DMS114 treated with DMSO at 0.1 percent for 48 hours (cell line): ENCODE measurements at regions not wholly inside any gene's neighbourhood (a gene's known extent, or its start where the extent isn't known, plus 50 kb on each side); places are given as distances from the start of the nearest gene placed in this dataset.
"Not testable (repeated sequence)": the region's sequence is repeated elsewhere in the genome, so short reads cannot be mapped to it uniquely, and the experiment has no call there.

Experiments
- DNase-seq: peaks from one replicate; lab custom pipeline; 2025; ENCODE audit not compliant: unreplicated experiment; lab: John Stamatoyannopoulos, UW

- DNase-seq: no peak
Measured at GRCh38 chr16:47920709-47921108, 235.1 kb downstream of the ABCC12 start.

GRCh38 chr16:47917118-47917517 is 238.7 kb downstream of the ABCC12 start:
- DNase-seq: no peak

DNA sequence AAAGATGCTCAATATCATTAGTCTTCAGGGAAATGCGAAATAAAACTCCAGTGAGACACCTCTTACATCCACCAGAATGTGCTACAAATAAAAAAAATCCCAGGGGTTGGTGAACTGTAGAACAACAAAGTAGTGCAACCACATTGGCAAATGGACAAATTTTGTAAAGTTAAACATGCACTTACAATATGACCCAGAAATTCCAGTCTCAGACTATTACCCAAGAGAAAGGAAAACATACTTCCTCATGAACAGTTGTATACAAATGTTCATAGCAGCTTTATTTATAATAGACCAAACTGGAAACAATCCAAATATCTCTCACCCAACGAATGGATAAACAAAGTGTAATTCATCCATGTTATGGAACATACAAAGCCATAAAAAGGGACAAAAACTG is 239.5 kb downstream of the ABCC12 start:
- DNase-seq: no peak

GRCh38 chr16:47907109-47907508 is 248.7 kb downstream of the ABCC12 start:
- no peak for DNase-seq

DNA sequence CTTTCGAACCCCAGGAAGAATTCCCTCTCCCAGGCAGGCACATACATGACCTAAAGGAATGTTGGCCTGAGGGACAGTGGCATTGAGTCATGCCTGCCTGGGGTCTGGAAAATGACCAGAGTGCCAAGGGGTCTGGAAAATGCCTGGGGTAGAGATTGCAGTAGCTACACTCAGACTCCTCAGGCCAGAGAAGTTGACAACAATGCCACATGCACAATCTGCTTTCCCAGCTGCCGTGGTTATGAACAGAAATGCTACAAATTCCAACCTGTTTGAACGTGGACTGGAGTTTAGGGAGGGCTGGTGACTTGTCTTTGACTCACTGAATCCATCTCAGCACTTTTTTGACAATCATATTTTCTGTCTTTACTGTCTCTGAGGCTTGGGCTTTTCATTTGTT is 250.0 kb downstream of the ABCC12 start:
- DNase-seq: no peak

DNA sequence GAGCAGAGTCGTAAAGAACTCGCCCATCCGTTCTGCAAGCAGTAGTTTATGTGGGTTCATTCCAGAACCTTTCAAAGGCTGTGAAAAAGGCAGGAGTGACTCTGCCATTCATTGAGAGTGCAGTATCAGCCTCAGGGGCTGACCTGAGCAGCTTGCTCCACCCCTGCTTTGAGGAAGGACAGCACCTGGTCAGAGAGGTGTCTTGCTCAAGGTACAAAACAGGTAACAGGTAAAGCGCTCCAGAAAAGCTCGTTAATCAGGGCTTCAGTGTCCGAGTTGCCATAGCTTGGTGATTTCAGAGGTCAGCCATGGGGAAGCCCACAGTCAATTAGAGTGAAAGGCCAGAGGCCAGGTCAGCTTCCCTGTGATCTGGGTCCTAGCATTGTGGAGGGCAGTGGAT is 251.1 kb downstream of the ABCC12 start:
- no peak for DNase-seq

GRCh38 chr16:47903470-47903869 is 252.3 kb downstream of the ABCC12 start:
- DNase-seq: no peak

DNA sequence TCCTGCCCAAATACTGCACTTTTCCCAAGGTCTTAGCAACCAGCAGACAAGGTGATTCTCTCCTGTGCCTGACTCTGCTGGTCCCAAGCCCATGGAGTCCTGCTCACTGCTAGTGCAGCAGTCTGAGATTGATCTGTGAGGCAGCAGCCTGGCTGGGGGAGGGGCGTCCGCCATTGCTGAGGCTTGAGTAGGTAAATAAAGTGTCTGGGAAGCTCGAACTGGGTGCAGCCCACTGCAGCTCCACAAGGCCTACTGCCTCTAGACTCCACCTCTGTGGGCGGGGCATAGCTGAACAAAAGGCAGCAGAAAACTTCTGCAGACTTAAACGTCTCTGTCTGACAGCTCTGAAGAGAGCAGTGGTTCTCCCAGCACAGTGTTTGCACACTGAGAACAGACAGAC is 258.7 kb downstream of the ABCC12 start:
- not testable (repeated sequence) for DNase-seq

- DNase-seq: no peak
Measured at GRCh38 chr16:47895146-47895545, 260.6 kb downstream of the ABCC12 start.

GRCh38 chr16:47892999-47893398 is 262.8 kb downstream of the ABCC12 start:
- DNase-seq: no peak

GRCh38 chr16:47888734-47889133 is 267.1 kb downstream of the ABCC12 start:
- no peak for DNase-seq

GRCh38 chr16:47888142-47888541 is 267.7 kb downstream of the ABCC12 start:
- no peak for DNase-seq

GRCh38 chr16:47887496-47887895 is 268.3 kb downstream of the ABCC12 start:
- DNase-seq: no peak

DNA sequence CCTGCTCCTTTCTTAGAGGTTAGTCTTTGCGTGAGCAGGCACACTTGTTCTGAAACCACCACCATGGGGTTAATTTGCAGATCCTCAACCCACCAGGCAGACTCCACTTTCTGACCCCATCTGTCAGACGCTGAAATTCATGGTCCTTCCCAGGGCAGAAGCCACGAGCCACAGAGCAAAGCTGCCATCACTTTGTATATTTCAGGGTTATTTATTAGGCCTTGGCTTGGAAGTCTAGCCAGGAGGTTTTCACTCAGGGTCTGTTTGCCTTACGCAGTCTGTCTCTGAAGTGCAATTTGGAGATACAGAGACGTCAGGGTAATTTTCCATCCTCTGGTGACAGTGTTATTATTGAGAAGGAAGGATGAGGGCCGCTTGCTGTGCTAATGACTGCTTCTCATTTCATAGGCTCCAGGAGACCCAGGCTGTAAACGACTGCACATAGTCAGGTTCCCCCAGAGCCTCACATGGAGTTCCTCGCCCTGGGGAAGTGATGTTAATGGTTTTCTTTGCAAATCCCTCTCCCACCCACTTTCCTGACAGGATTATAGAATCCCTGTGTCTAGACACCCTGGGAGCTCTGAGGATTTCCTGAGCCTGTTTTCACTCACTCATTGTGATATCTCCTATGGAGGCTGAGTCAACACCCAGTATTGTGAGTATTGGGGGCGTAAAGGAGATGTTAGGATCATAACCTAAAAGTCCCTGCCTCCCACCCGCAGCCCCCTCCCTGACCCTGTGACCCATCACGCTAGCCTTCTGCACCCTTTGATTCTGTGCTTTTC is 269.0 kb downstream of the ABCC12 start:
- DNase-seq: no peak

- DNase-seq: no peak
Measured at GRCh38 chr16:47886139-47886538, 269.7 kb downstream of the ABCC12 start.

DNA sequence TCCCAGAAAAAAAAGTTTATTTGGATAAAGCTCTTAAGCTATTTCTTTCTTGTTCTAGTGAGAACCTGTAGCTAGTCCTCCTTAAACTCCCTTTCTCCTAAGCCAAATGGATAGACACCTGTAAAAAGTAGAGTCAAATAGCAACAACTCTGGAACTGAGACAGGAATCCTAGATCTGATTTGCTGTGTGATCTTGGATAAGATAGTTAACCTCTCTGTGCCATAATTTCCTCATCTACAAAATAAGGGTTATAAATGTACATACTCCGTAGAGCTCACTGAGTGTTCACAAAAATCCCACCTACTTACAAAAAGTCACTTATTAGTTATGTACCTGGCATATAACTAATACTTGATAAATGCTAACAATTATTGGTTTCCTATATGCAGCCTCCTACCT is 270.3 kb downstream of the ABCC12 start:
- DNase-seq: no peak

DNA sequence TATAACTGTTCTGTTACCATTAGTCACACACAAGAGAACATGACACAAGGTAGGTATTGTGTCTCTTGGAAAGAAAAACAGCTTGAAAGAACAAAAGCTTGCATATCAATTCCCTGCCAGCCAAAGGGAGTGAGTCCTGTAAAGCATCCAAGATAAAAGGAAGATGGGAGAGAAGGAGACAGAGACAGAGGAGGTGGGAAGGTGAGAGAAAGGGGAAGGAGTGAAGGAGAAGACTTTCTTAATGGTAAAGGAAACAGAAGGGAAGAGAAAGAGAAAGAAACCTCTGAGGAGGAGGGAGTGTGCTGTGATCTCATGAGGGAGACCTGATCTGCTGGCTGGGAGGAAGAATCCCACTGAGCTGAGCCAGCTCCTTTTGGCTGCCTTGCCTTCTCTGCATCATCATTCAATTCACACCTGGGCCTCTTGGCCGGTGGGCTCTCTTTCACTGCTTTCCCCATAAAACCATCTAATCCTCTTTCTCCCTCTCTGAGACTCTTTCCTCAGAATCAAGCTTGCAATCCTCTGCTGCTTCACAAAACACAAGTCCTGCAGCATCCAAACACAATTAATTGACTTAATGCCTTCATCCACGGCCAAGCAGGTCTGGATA is 271.6 kb downstream of the ABCC12 start:
- DNase-seq: no peak

DNA sequence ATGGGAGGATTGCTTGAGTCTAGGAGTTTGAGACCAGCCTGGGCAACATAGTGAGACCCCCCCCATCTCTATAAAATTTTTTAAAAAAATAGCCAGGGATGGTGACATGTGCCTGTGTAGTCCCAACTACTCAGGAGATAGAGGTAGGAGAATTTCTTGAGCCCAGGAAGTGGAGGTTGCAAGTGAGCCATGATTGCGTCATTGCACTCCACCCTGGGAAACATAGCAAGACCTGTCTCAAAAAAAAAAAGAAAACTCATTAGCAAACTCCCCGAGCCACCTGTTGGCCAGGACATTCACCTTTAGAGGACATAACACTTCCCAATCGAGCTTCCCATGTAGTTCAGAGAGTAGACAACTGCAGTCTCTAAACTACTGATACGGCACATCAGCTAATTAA is 274.2 kb downstream of the ABCC12 start:
- no peak for DNase-seq

DNA sequence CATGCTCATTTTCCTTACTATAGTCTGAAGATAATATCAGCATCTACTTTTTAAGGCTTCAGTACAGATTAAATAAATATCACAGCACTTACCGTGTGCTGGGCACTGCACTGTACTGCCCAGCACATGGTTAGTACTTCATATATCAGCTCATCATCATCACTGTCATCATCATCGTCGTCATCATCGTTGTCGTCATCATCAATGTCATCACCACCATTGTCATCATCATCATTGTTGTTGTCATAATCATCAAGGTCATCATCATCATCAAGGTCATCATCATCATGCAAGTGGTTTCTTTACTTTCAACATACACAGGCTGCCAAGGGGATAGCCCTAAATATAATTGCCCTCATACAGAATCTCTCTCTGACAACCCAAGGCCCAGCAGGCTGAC is 275.1 kb downstream of the ABCC12 start:
- DNase-seq: no peak

DNA sequence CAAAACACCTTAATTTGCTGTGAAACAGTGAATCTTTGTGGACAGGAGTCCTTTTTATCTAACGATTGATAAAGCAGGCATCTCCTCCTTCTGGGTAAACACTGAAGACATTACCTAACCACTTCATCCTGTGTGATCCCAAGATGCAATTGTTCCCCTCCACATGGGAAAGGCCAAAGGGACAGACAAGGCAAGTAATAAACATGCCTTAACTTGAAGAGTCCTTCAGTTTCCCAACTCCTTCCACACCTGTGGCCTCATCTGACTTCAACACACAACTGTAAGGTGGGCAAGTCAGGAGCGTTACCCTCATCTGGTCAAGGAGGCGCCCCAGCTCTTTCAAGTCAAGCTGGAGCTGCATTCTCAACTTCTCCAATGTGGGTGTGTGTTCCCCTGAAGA is 278.6 kb downstream of the ABCC12 start:
- DNase-seq: no peak

DNA sequence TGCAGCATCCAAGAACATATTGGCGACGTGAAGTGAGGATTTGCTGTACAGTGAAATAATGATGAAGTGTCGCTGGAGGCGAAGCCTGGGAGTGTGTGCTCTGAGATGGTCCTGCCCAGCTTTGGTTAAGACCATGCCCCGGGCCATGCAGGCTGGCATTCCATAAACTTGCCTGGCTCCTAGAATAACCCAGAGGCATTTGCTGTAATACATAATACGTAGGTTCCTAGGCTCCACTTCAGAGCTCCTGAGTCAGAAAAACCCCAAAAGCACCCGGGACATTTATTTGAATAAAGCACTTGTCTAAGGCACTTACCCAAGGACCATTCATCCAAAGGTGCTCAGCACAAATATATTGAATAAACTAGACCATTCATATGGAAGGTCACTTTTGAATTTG is 279.3 kb downstream of the ABCC12 start:
- no peak for DNase-seq

GRCh38 chr16:47873434-47873833 is 282.4 kb downstream of the ABCC12 start:
- DNase-seq: no peak

DNA sequence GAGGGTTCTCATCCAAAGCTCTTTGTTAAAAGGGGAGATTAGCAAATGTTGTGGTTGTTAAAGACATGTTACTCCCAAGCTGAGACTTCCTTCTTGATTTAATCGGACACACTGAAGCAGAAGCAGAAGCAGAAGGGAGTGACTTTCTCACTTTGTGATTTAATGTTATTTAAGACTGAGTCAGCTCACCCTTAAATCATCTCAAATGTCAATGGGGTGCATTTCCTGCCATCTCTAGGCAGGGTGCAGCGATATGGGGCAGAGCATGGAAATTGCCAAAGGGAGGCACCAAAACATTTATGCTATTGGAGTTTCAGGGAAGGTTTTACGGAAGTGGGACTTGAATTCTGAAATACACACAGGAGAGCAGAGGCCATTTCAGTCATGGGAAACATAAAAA is 283.6 kb downstream of the ABCC12 start:
- DNase-seq: no peak
